Activated B cell treated with CpG ODN at 0.5 μM for 24 hours (primary cell): ENCODE measurements at regions not wholly inside any gene's neighbourhood (a gene's known extent, or its start where the extent isn't known, plus 50 kb on each side); places are given as distances from the start of the nearest gene placed in this dataset.

Experiments used
- ATAC-seq: fragments of 200-7000 bp; cut with Tn5 transposase; one replicate; pipeline ENCODE4 v1.10.0; 2021; ENCODE audit warnings: low read depth, mild to moderate bottlenecking, moderate library complexity
- CTCF ChIA-PET: fragments of 350-600 bp; sonication (Branson Sonifier 250); formaldehyde crosslinking; loops from one replicate; lab custom pipeline; 2021; ENCODE audit warnings: antibody characterized with exemption; lab: Charles Lee
- POLR2A ChIA-PET: fragments of 350-600 bp; sonication (Branson Sonifier 250); formaldehyde crosslinking; loops from one replicate; lab custom pipeline; 2021; ENCODE audit warnings: antibody characterized with exemption; lab: Charles Lee
- DNase-seq: peaks from one replicate; pipeline ENCODE4 v3.0.0; 2022
- H3K27ac Mint-ChIP-seq: one replicate; pipeline ENCODE4 v1.8.0; 2020; ENCODE audit warnings: mixed read lengths
- H3K27me3 Mint-ChIP-seq: one replicate; pipeline ENCODE4 v1.8.0; 2021; ENCODE audit warnings: mixed read lengths
- H3K36me3 Mint-ChIP-seq: one replicate; pipeline ENCODE4 v1.8.0; 2021; ENCODE audit warnings: low read depth, mixed read lengths
- H3K4me1 Mint-ChIP-seq: one replicate; pipeline ENCODE4 v1.8.0; 2021; ENCODE audit warnings: mixed read lengths
- H3K4me3 Mint-ChIP-seq: one replicate; pipeline ENCODE4 v1.8.0; 2020; ENCODE audit warnings: mild to moderate bottlenecking, mixed read lengths
- H3K9me3 Mint-ChIP-seq: one replicate; pipeline ENCODE4 v1.8.0; 2020; ENCODE audit warnings: mixed read lengths
- intact Hi-C: fragments of 100-400 bp; cut with micrococcal nuclease; formaldehyde crosslinking; loops from one replicate; pipeline ENCODE4 v1.15.1; 2024
- TF ChIP-seq, protein P1 (sequence below): fragments of 200-600 bp; IDR thresholded peaks from one replicate; pipeline ENCODE4 v1.8.0; 2022; ENCODE audit warnings: antibody characterized with exemption, mild to moderate bottlenecking

DNA sequence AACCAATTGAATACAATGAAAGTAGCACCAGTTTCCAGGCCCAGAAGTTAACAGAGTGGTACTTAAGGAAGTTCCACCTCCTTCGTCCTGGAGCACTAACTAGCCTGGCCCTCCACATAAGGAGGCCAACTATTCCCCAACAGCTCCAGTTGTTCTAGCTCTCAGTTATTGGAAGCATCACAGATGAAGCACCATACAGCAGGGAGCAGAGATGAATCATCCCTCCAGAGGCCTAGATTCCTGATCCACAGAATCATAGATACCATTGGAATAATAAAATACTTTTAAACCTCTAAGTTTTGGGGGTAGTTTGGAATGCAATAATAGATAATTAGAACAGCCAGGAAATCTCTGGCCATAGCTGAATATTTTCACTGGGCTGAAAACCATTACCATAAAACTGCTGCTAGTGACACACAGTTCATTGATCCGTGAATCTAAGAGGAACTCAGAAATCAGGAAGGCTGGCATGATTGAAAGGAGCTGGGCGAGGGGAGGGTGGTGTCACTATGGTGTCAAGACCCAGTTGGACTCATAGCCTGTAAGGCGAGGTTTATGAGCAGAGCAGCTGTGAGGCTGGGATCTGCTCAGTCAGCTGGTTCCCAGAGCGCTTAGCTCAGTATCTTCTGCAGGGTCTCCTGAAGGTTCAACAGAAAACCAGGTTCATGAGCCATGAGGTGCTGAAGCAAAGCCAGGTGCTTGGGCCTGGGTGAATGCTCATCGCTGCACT lies 371.4 kb upstream of the TMTC1 start:
- intact Hi-C loops: no loop called here
- H3K4me1 Mint-ChIP-seq: no peaks in the 10 kb centered on the region
- H3K9me3 Mint-ChIP-seq: peaks cover 6% of the 10 kb centered on the region
- ATAC-seq (no peak), DNase-seq (no peak)
- TF ChIP-seq, protein P1, sequence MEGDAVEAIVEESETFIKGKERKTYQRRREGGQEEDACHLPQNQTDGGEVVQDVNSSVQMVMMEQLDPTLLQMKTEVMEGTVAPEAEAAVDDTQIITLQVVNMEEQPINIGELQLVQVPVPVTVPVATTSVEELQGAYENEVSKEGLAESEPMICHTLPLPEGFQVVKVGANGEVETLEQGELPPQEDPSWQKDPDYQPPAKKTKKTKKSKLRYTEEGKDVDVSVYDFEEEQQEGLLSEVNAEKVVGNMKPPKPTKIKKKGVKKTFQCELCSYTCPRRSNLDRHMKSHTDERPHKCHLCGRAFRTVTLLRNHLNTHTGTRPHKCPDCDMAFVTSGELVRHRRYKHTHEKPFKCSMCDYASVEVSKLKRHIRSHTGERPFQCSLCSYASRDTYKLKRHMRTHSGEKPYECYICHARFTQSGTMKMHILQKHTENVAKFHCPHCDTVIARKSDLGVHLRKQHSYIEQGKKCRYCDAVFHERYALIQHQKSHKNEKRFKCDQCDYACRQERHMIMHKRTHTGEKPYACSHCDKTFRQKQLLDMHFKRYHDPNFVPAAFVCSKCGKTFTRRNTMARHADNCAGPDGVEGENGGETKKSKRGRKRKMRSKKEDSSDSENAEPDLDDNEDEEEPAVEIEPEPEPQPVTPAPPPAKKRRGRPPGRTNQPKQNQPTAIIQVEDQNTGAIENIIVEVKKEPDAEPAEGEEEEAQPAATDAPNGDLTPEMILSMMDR: no peak
- ChIA-PET CTCF (no interaction called here), POLR2A (no interaction called here)
- no peak overlapping the region for H3K4me3 Mint-ChIP-seq
- H3K27me3 Mint-ChIP-seq: no peaks in the 10 kb centered on the region
- no peaks in the 10 kb centered on the region for H3K36me3 Mint-ChIP-seq
- H3K27ac Mint-ChIP-seq: no peak overlapping the region

- intact Hi-C loops: no loop called here
- Mint-ChIP-seq H3K36me3 (no peaks in the 10 kb centered on the region), H3K4me1 (no peaks in the 10 kb centered on the region), H3K27ac (no peak overlapping the region), H3K4me3 (no peak overlapping the region), H3K9me3 (peaks cover 7% of the 10 kb centered on the region), H3K27me3 (no peaks in the 10 kb centered on the region)
- POLR2A ChIA-PET: no interaction called here
- ATAC-seq: no peak
- TF ChIP-seq, protein P1: no peak
- DNase-seq: no peak
- CTCF ChIA-PET: no interaction called here
These were observed 370.2 kb upstream of the TMTC1 start for GRCh38 chr12:30153981-30154380.

DNA sequence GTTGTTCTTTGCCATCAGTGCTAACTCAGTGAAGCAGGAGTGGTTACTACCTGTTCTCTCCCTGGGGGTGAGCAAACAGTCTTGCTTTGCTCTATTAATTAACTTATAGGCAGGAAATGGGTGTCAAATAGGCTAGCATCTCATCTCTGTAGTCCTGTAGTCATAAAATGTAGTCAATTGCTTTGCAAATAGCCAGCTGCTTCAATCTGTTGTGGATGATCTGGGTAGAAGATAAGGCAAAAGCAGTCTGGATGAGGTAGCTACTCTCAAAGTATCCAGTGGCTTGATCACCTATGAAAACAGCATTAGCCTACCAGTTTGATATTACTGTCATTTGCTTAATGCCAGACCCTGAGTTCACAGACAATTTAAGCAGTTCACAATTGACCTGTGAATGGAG lies 369.0 kb upstream of the TMTC1 start:
- TF ChIP-seq, protein P1: no peak
- CTCF ChIA-PET: no interaction called here
- POLR2A ChIA-PET: no interaction called here
- Mint-ChIP-seq H3K4me3 (no peak overlapping the region), H3K27ac (no peak overlapping the region), H3K9me3 (peaks cover 6% of the 10 kb centered on the region), H3K4me1 (no peaks in the 10 kb centered on the region), H3K27me3 (no peaks in the 10 kb centered on the region), H3K36me3 (no peaks in the 10 kb centered on the region)
- DNase-seq (no peak), ATAC-seq (no peak)
- intact Hi-C loops: no loop called here

- Mint-ChIP-seq H3K27ac (no peak overlapping the region), H3K4me1 (no peaks in the 10 kb centered on the region), H3K9me3 (peaks cover 6% of the 10 kb centered on the region), H3K27me3 (no peaks in the 10 kb centered on the region), H3K36me3 (no peaks in the 10 kb centered on the region), H3K4me3 (no peak overlapping the region)
- ATAC-seq: no peak
- TF ChIP-seq, protein P1: no peak
- ChIA-PET POLR2A (no interaction called here), CTCF (no interaction called here)
- intact Hi-C loops: no loop called here
- DNase-seq: no peak
These were observed 368.1 kb upstream of the TMTC1 start for GRCh38 chr12:30151831-30152230.

DNA sequence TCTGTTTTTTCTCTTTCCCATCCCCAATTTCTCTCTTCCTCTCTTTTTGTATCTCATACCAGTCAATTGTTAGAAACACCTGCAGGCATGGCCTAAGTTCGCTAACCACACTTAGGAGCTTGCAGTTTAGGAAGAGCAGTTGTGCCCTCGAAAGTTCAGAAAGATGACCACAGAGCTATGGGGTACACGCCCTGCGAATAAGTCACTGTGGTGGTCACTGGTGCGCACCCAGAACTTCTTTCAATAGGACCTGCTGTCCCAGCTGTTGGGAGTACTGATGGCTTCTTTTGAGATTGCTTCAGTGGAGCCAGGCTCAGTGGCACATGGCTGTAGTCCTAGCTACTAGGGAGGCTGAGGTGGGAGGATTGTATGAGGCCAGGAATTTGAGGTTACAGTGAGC lies 362.8 kb upstream of the TMTC1 start:
- ChIA-PET POLR2A (no interaction called here), CTCF (no interaction called here)
- H3K27ac Mint-ChIP-seq: no peak overlapping the region
- no peaks in the 10 kb centered on the region for H3K27me3 Mint-ChIP-seq
- intact Hi-C loops: no loop called here
- no peaks in the 10 kb centered on the region for H3K36me3 Mint-ChIP-seq
- no peak for DNase-seq
- no peak for ATAC-seq
- H3K4me3 Mint-ChIP-seq: no peak overlapping the region
- H3K9me3 Mint-ChIP-seq: peaks cover 3% of the 10 kb centered on the region
- no peaks in the 10 kb centered on the region for H3K4me1 Mint-ChIP-seq
- TF ChIP-seq, protein P1: no peak
